GM20000 (cell line): ENCODE measurements at regions not wholly inside any gene's neighbourhood (a gene's known extent, or its start where the extent isn't known, plus 50 kb on each side); places are given as distances from the start of the nearest gene placed in this dataset.

ENCODE experiments used
- DNase-seq: peaks from one replicate; pipeline ENCODE4 v3.0.0; 2012; ENCODE audit warnings: low spot score
- TF ChIP-seq, protein P1 (sequence below): IDR thresholded peaks from 2 replicates; pipeline ENCODE4 v1.5.1; 2012; ENCODE audit warnings: mild to moderate bottlenecking, control low read depth; ENCODE audit errors: extremely low read depth, missing control alignments

DNA sequence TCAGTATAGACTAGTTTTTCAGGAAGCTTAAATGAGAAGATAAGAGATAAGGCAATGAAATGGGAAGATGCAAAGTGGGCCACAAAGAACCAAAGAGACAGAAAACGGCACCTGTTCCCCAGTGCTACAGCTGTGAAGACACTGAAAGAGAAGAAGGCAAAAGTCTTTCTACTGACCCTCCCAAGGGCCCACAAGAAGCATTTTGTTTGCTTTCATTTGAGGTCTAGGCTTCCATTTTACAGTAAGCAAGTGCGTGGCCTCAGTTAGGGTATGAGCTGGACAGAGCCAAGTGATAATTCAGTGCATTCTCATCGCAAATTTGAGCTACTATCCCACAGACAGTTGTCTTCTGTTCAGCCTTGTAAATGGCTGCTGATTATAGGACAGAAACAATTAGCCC, 53.4 kb upstream of the STK17B start:
- TF ChIP-seq, protein P1, sequence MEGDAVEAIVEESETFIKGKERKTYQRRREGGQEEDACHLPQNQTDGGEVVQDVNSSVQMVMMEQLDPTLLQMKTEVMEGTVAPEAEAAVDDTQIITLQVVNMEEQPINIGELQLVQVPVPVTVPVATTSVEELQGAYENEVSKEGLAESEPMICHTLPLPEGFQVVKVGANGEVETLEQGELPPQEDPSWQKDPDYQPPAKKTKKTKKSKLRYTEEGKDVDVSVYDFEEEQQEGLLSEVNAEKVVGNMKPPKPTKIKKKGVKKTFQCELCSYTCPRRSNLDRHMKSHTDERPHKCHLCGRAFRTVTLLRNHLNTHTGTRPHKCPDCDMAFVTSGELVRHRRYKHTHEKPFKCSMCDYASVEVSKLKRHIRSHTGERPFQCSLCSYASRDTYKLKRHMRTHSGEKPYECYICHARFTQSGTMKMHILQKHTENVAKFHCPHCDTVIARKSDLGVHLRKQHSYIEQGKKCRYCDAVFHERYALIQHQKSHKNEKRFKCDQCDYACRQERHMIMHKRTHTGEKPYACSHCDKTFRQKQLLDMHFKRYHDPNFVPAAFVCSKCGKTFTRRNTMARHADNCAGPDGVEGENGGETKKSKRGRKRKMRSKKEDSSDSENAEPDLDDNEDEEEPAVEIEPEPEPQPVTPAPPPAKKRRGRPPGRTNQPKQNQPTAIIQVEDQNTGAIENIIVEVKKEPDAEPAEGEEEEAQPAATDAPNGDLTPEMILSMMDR: no peak
- no peak for DNase-seq

DNA sequence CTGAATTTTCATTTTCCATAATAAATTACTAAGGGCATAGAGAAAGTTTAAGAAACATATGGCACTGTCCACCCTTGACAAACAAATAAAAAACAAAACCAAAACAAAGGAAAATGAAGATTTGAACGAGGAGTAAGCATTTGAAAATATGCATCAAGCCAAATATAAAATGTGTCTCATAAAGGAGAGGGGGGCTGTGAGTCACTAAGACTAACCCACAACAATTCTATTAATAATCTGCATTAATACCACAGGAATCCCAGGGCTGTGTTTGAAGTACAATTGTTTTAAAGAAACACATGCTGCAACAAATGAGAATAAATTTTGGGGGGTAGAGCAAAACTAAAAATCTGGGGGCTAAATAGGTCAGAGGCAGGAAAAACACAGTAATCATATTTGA, 53.8 kb upstream of the STK17B start:
- no peak for DNase-seq
- TF ChIP-seq, protein P1: no peak

GRCh38 chr2:196226058-196226706, 54.8 kb upstream of the STK17B start:
- TF ChIP-seq, protein P1: no peak
- no peak for DNase-seq

DNA sequence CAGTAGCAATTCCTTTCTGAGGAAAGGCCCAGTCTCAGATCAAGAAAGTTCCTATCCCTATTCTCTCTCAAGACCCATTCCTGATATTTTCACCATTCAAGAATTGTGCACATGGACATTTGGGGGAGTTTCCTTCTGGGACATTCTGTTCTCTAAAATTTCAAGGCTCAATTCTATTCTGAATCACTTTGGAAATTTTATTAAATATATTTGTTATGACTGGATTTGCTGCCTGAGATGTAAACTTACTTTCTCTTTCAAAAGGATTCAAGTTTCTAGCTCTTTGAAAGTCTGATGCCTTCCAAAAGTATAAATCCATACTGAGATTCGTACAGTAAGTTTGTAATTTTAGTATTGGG, 55.3 kb upstream of the STK17B start:
- DNase-seq: no peak
- TF ChIP-seq, protein P1: no peak

DNA sequence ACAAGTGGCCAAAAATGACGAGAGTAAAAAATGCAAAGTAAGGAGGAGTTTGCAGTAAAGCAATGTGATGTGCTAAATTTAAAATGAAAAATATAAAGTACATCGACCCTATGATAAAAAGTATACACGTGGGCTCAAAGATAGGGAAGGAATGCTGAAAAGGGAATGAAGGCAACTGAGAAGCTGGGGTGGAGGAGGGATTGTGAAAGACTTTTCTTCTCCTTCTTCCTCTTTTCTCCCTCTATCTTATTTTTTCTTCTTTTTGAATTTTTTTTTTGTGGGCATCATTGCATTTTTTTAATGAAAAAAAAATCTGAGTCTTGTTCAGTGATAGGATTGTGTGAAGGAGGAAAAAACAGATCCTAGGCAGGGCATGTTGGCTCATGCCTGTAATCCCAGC, 57.6 kb upstream of the STK17B start:
- TF ChIP-seq, protein P1: no peak
- DNase-seq: no peak

DNA sequence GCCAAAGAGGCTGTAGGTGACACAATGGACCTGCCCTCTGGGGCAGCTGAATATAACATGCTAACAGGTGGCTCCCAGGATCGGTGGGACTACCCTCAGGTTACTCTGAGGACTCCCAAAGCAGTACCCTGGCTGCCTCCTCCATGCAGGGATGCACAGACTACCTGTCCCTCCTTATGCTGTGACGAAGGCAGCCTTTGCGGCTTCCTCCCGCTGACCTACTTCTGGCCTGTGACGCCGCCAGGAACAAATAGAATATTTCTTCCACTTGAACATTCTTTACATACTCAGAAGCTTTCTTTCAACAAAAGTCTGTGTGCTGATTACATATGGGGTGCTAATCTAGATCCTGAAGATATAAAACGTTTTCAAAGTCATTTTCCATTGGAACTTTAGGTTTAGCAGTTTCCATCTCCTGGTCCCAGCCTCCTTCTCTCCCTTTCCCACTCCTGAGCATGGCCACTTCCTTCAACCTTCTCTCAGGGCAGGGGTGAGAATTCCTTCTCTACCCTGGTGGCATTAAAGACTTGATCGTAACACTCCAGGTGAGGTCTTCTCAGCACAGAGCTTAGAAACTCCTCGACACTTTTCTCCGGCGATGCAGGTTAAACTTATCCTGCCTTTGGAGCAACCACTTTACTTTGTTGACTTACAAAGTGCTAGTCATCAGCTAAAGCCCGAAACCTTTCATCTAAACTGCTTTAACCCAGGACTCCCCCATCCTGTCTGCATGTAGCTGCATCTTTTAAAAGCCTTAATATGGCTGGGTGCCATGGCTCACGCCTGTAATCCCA, 58.9 kb upstream of the STK17B start:
- TF ChIP-seq, protein P1: no peak
- DNase-seq: no peak

- DNase-seq: no peak
- TF ChIP-seq, protein P1: no peak
Measured at GRCh38 chr2:196233021-196233804, 61.8 kb upstream of the STK17B start.
